Smooth muscle cell (in vitro differentiated cells): ENCODE measurements at regions not wholly inside any gene's neighbourhood (a gene's known extent, or its start where the extent isn't known, plus 50 kb on each side); places are given as distances from the start of the nearest gene placed in this dataset.

Experiments
- DNase-seq: peaks from one replicate; lab custom pipeline; 2025; ENCODE audit not compliant: unreplicated experiment; lab: John Stamatoyannopoulos, UW
- H2AFZ ChIP-seq: fragments of 200-600 bp; sonication (generic); 2 replicates; pipeline ENCODE4 v1.6.0; 2016; ENCODE audit warnings: antibody characterized with exemption, low read depth, mild to moderate bottlenecking
- H3F3A ChIP-seq: fragments of 200-600 bp; sonication (generic); 2 replicates; pipeline ENCODE4 v1.6.0; 2017; ENCODE audit warnings: antibody characterized with exemption, low read depth
- H3K27ac ChIP-seq: fragments of 200-600 bp; sonication (generic); 2 replicates; pipeline ENCODE4 v1.5.1; 2016; ENCODE audit warnings: low read depth, mild to moderate bottlenecking
- H3K27me3 ChIP-seq: fragments of 200-600 bp; sonication (generic); 2 replicates; pipeline ENCODE4 v1.6.1; 2016; ENCODE audit warnings: low read depth, mild to moderate bottlenecking
- H3K36me3 ChIP-seq: fragments of 200-600 bp; sonication (generic); 2 replicates; pipeline ENCODE4 v1.5.1; 2016; ENCODE audit warnings: low read depth
- H3K4me1 ChIP-seq: fragments of 200-600 bp; sonication (generic); 2 replicates; pipeline ENCODE4 v1.5.1; 2016; ENCODE audit warnings: low read depth
- H3K4me2 ChIP-seq: fragments of 200-600 bp; sonication (generic); 2 replicates; pipeline ENCODE4 v1.6.0; 2016; ENCODE audit warnings: mild to moderate bottlenecking
- H3K4me3 ChIP-seq: fragments of 200-600 bp; sonication (generic); 2 replicates; pipeline ENCODE4 v1.5.1; 2016; ENCODE audit warnings: mild to moderate bottlenecking
- H3K79me2 ChIP-seq: fragments of 200-600 bp; sonication (generic); 2 replicates; pipeline ENCODE4 v1.6.0; 2016; ENCODE audit warnings: low read depth, mild to moderate bottlenecking
- H3K9ac ChIP-seq: fragments of 200-600 bp; sonication (generic); 2 replicates; pipeline ENCODE4 v1.6.0; 2016; ENCODE audit warnings: low read depth
- H3K9me3 ChIP-seq: fragments of 200-600 bp; sonication (generic); replicated peaks from 2 replicates; pipeline ENCODE4 v1.5.1; 2016; ENCODE audit warnings: low read depth
- H4K20me1 ChIP-seq: fragments of 200-600 bp; sonication (generic); 2 replicates; pipeline ENCODE4 v1.6.0; 2016; ENCODE audit warnings: low read depth
- CTCF ChIP-seq: fragments of 200-600 bp; sonication (generic); IDR thresholded peaks from 2 replicates; pipeline ENCODE4 v1.5.1; 2017; ENCODE audit warnings: borderline replicate concordance, mild to moderate bottlenecking, antibody characterized with exemption; ENCODE audit not compliant: insufficient read depth, poor library complexity, severe bottlenecking
- WGBS: methylation state at CpG from one replicate; pipeline ENCODE4 v1.1.7; 2016; ENCODE audit warnings: low lambda C conversion rate; 5-methylcytosine and 5-hydroxymethylcytosine counted together

DNA sequence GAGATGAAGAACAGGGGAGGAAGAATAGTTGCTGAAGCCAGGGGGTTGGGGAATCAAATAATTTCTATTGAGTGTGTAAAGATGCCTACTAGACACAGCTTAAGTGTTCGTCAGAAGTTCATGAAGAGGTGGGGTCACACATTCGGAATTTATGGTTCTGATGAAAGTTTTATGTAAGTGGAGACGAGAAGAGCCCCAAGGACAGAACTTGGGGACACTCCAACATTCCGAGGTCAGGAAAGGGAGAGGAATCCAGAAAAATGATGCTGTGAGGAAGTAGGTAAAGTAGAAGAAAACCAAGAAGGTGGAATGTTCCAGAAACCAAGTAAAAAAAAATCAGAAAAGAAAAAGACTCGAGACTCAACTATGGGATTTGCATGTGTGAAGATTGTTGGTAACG lies 272.5 kb downstream of the SIPA1L2 start:
- no peaks in the 10 kb centered on the region for H3K36me3 ChIP-seq
- no peaks in the 10 kb centered on the region for H3K4me1 ChIP-seq
- no peaks in the 10 kb centered on the region for H3K27me3 ChIP-seq
- no peaks in the 10 kb centered on the region for H4K20me1 ChIP-seq
- H3K9ac ChIP-seq = no peak overlapping the region
- no peaks in the 10 kb centered on the region for H3K79me2 ChIP-seq
- no peak for DNase-seq
- 87% methylated on average over 6 of the region's 6 CpGs for WGBS
- no peak overlapping the region for H3K4me2 ChIP-seq
- H3F3A ChIP-seq = no peaks in the 10 kb centered on the region
- no peak overlapping the region for H3K27ac ChIP-seq
- no peak overlapping the region for H2AFZ ChIP-seq
- TF ChIP-seq CTCF = no peak
- no peak overlapping the region for H3K4me3 ChIP-seq
- H3K9me3 ChIP-seq = no peaks in the 10 kb centered on the region

GRCh38 chr1:232355162-232356006 lies 274.5 kb downstream of the SIPA1L2 start:
- Histone ChIP-seq H3K9ac (no peak overlapping the region), H3K27ac (no peak overlapping the region), H3K4me1 (no peaks in the 10 kb centered on the region), H3K27me3 (no peaks in the 10 kb centered on the region), H3K9me3 (no peaks in the 10 kb centered on the region), H3F3A (no peaks in the 10 kb centered on the region), H3K4me2 (no peak overlapping the region), H3K36me3 (no peaks in the 10 kb centered on the region), H3K4me3 (no peak overlapping the region), H2AFZ (no peak overlapping the region), H3K79me2 (no peaks in the 10 kb centered on the region), H4K20me1 (no peaks in the 10 kb centered on the region)
- WGBS = 71% methylated on average over 7 of the region's 7 CpGs
- TF ChIP-seq CTCF = no peak
- DNase-seq = no peak

DNA sequence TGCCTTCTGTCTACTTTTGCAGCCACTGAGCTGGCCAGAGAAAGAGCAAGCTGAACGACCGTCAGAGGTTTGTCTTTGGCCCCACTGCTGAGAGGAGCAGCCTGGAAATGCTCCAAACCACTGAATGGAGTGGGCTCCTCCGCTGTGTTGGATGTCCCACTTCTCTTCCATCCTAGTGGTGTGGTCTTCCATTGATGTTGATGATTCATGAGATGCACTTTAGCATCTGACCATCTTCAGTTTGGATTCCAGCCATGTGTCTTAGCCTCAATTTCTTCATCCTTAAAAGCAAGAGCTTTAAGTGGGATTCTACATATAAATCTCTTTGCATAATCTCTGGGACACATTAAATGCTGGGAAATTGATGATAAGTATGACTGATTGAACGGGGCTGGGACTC lies 276.9 kb downstream of the SIPA1L2 start:
- Histone ChIP-seq H2AFZ (no peak overlapping the region), H3F3A (no peaks in the 10 kb centered on the region), H4K20me1 (no peaks in the 10 kb centered on the region), H3K27me3 (no peaks in the 10 kb centered on the region), H3K27ac (no peak overlapping the region), H3K79me2 (no peaks in the 10 kb centered on the region), H3K4me3 (no peak overlapping the region), H3K9ac (no peak overlapping the region), H3K4me2 (no peak overlapping the region), H3K4me1 (no peaks in the 10 kb centered on the region), H3K9me3 (no peaks in the 10 kb centered on the region), H3K36me3 (no peaks in the 10 kb centered on the region)
- TF ChIP-seq CTCF = no peak
- no peak for DNase-seq
- 38% methylated on average over 4 of the region's 4 CpGs for WGBS

DNA sequence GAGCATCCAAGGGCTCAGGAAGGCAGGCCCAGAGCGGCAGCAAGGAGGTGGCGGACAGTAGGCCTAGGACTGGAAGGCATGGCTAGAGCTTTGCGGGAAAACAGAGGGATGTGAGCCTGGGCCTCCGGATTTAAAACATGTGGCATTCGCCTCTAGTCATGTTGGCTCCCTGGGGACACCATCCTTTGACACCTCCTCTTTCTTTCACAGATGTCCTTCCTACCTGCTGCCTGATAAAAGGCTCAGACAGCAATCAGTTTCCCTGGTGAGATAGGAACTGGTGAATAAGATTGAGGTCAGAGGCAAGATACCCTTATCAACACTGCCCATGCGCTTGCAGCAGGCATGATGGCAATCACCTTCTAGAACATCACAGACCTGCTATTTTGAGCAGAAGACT lies 277.6 kb downstream of the SIPA1L2 start:
- Histone ChIP-seq H3K27me3 (no peaks in the 10 kb centered on the region), H2AFZ (no peak overlapping the region), H3K9ac (no peak overlapping the region), H3K79me2 (no peaks in the 10 kb centered on the region), H3K4me2 (no peak overlapping the region), H3K9me3 (no peaks in the 10 kb centered on the region), H3K4me1 (no peaks in the 10 kb centered on the region), H3K4me3 (no peak overlapping the region), H3F3A (no peaks in the 10 kb centered on the region), H4K20me1 (no peaks in the 10 kb centered on the region), H3K36me3 (no peaks in the 10 kb centered on the region), H3K27ac (no peak overlapping the region)
- 95% methylated on average over 6 of the region's 6 CpGs for WGBS
- no peak for DNase-seq
- TF ChIP-seq CTCF = no peak
